ENCODE measurements at regions not wholly inside any gene's neighbourhood (a gene's known extent, or its start where the extent isn't known, plus 50 kb on each side); places are given as distances from the start of the nearest gene placed in this dataset.
"Not testable (repeated sequence)": the region's sequence is repeated elsewhere in the genome, so short reads cannot be mapped to it uniquely, and the experiment has no call there.

GRCh38 chrX:9258421-9259104, 206.3 kb upstream of the TBL1X start:
- DNase-seq (ENCODE audit: low read depth in 3 of 3, low spot score in 2 of 3): no peak

GRCh38 chrX:9260603-9261002, 204.3 kb upstream of the TBL1X start:
- no peak for DNase-seq (ENCODE audit: low read depth in 3 of 3, low spot score in 2 of 3)

GRCh38 chrX:9267415-9267814, 197.4 kb upstream of the TBL1X start:
- DNase-seq (ENCODE audit: low read depth in 3 of 3, low spot score in 2 of 3): no peak

GRCh38 chrX:9269134-9269533, 195.7 kb upstream of the TBL1X start:
- no peak for DNase-seq (ENCODE audit: low read depth in 3 of 3, low spot score in 2 of 3)

GRCh38 chrX:9271789-9272525, 192.9 kb upstream of the TBL1X start:
- DNase-seq (ENCODE audit: low read depth in 3 of 3, low spot score in 2 of 3): no peak

- DNase-seq (ENCODE audit: low read depth in 3 of 3, low spot score in 2 of 3): no peak
These were observed 191.1 kb upstream of the TBL1X start for GRCh38 chrX:9273744-9274143.

- DNase-seq (ENCODE audit: low read depth in 3 of 3, low spot score in 2 of 3): no peak
These were observed 186.2 kb upstream of the TBL1X start for GRCh38 chrX:9278475-9279233.

- DNase-seq (ENCODE audit: low read depth in 3 of 3, low spot score in 2 of 3): no peak
These were observed 185.7 kb upstream of the TBL1X start for GRCh38 chrX:9279234-9279544.

- no peak for DNase-seq (ENCODE audit: low read depth in 3 of 3, low spot score in 2 of 3)
These were observed 184.0 kb upstream of the TBL1X start for GRCh38 chrX:9280831-9281230.

- no peak for DNase-seq (ENCODE audit: low read depth in 3 of 3, low spot score in 2 of 3)
These were observed 182.5 kb upstream of the TBL1X start for GRCh38 chrX:9282325-9282724.

- no peak for DNase-seq (ENCODE audit: low read depth in 3 of 3, low spot score in 2 of 3)
These were observed 179.5 kb upstream of the TBL1X start for GRCh38 chrX:9285342-9285771.

- DNase-seq (ENCODE audit: low read depth in 3 of 3, low spot score in 2 of 3): no peak
These were observed 178.6 kb upstream of the TBL1X start for GRCh38 chrX:9286234-9286633.

GRCh38 chrX:9291629-9292028, 173.2 kb upstream of the TBL1X start:
- no peak for DNase-seq (ENCODE audit: low read depth in 3 of 3, low spot score in 2 of 3)

- no peak for DNase-seq (ENCODE audit: low read depth in 3 of 3, low spot score in 2 of 3)
These were observed 171.8 kb upstream of the TBL1X start for GRCh38 chrX:9293051-9293496.

- no peak for DNase-seq (ENCODE audit: low read depth in 3 of 3, low spot score in 2 of 3)
These were observed 171.0 kb upstream of the TBL1X start for GRCh38 chrX:9293903-9294302.

GRCh38 chrX:9295551-9295950, 169.3 kb upstream of the TBL1X start:
- no peak for DNase-seq (ENCODE audit: low read depth in 3 of 3, low spot score in 2 of 3)

- no peak for DNase-seq (ENCODE audit: low read depth in 3 of 3, low spot score in 2 of 3)
These were observed 166.6 kb upstream of the TBL1X start for GRCh38 chrX:9298221-9298620.

- not testable (repeated sequence) for DNase-seq (ENCODE audit: low read depth in 3 of 3, low spot score in 2 of 3)
These were observed 165.2 kb upstream of the TBL1X start for GRCh38 chrX:9299681-9300080.

GRCh38 chrX:9301836-9302235, 163.0 kb upstream of the TBL1X start:
- DNase-seq (ENCODE audit: low read depth in 3 of 3, low spot score in 2 of 3): no peak

GRCh38 chrX:9302381-9302780, 162.5 kb upstream of the TBL1X start:
- DNase-seq (ENCODE audit: low read depth in 3 of 3, low spot score in 2 of 3): no peak

- DNase-seq (ENCODE audit: low read depth in 3 of 3, low spot score in 2 of 3): no peak
These were observed 156.4 kb upstream of the TBL1X start for GRCh38 chrX:9308426-9308825.

- DNase-seq (ENCODE audit: low read depth in 3 of 3, low spot score in 2 of 3): no peak
These were observed 154.2 kb upstream of the TBL1X start for GRCh38 chrX:9310616-9311015.

Measured in right renal cortex interstitium (tissue), 3 donors.